HL-60 (cell line): ENCODE measurements at regions not wholly inside any gene's neighbourhood (a gene's known extent, or its start where the extent isn't known, plus 50 kb on each side); places are given as distances from the start of the nearest gene placed in this dataset.
"Not testable (repeated sequence)": the region's sequence is repeated elsewhere in the genome, so short reads cannot be mapped to it uniquely, and the experiment has no call there.

Experiments
- DNase-seq, 2 experiments: peaks; one replicate each; pipeline ENCODE4 v3.0.0-alpha.2; 2010 to 2020; ENCODE audit warnings: low read depth in 1 of 2, low spot score in 1 of 2
- H3K27ac ChIP-seq: fragments of 250-450 bp; sonication (Bioruptor Pico); replicated peaks from 2 replicates; pipeline ENCODE4 v1.5.1; 2020; ENCODE audit warnings: mild to moderate bottlenecking, moderate library complexity
- H3K27me3 ChIP-seq: fragments of 250-450 bp; sonication (Bioruptor Pico); 2 replicates; pipeline ENCODE4 v1.5.1; 2021; ENCODE audit warnings: mild to moderate bottlenecking, moderate library complexity; ENCODE audit not compliant: insufficient read depth, poor library complexity, severe bottlenecking
- H3K4me3 ChIP-seq: replicated peaks from 2 replicates; pipeline ENCODE4 v1.5.1; 2011; ENCODE audit warnings: mild to moderate bottlenecking, control low read depth, low read length; ENCODE audit not compliant: insufficient read depth
- CTCF ChIP-seq: IDR thresholded peaks from one replicate; pipeline ENCODE4 v1.5.1; 2011; ENCODE audit warnings: low read length, control low read depth, inconsistent platforms; ENCODE audit not compliant: insufficient read depth
- GABPA ChIP-seq: IDR thresholded peaks from 2 replicates; pipeline ENCODE4 v1.6.1; 2012; ENCODE audit warnings: low read depth
- POLR2AphosphoS5 ChIP-seq: IDR thresholded peaks from 2 replicates; pipeline ENCODE4 v1.6.1; 2012; ENCODE audit warnings: low read depth
- SPI1 ChIP-seq: IDR thresholded peaks from 2 replicates; pipeline ENCODE4 v1.6.1; 2012; ENCODE audit warnings: low read depth, mild to moderate bottlenecking, borderline replicate concordance
- TF ChIP-seq, protein P1 (sequence below): IDR thresholded peaks from 2 replicates; pipeline ENCODE4 v1.6.1; 2012; ENCODE audit warnings: low read depth; ENCODE audit not compliant: insufficient replicate concordance

- not testable (repeated sequence) for H3K4me3 ChIP-seq, DNase-seq, H3K27ac ChIP-seq, H3K27me3 ChIP-seq
These were observed 78.8 kb upstream of the TRPC7 start for GRCh38 chr5:136444099-136444498.

- H3K27ac ChIP-seq = no peak overlapping the region
- no peak overlapping the region for H3K4me3 ChIP-seq
- no peak for DNase-seq
- TF ChIP-seq, protein P1, sequence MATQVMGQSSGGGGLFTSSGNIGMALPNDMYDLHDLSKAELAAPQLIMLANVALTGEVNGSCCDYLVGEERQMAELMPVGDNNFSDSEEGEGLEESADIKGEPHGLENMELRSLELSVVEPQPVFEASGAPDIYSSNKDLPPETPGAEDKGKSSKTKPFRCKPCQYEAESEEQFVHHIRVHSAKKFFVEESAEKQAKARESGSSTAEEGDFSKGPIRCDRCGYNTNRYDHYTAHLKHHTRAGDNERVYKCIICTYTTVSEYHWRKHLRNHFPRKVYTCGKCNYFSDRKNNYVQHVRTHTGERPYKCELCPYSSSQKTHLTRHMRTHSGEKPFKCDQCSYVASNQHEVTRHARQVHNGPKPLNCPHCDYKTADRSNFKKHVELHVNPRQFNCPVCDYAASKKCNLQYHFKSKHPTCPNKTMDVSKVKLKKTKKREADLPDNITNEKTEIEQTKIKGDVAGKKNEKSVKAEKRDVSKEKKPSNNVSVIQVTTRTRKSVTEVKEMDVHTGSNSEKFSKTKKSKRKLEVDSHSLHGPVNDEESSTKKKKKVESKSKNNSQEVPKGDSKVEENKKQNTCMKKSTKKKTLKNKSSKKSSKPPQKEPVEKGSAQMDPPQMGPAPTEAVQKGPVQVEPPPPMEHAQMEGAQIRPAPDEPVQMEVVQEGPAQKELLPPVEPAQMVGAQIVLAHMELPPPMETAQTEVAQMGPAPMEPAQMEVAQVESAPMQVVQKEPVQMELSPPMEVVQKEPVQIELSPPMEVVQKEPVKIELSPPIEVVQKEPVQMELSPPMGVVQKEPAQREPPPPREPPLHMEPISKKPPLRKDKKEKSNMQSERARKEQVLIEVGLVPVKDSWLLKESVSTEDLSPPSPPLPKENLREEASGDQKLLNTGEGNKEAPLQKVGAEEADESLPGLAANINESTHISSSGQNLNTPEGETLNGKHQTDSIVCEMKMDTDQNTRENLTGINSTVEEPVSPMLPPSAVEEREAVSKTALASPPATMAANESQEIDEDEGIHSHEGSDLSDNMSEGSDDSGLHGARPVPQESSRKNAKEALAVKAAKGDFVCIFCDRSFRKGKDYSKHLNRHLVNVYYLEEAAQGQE = no peak
- TF ChIP-seq GABPA (no peak), CTCF (no peak), SPI1 (no peak), POLR2AphosphoS5 (no peak)
- H3K27me3 ChIP-seq = no peaks in the 10 kb centered on the region
These were observed 74.0 kb upstream of the TRPC7 start for GRCh38 chr5:136439367-136439766.

DNA sequence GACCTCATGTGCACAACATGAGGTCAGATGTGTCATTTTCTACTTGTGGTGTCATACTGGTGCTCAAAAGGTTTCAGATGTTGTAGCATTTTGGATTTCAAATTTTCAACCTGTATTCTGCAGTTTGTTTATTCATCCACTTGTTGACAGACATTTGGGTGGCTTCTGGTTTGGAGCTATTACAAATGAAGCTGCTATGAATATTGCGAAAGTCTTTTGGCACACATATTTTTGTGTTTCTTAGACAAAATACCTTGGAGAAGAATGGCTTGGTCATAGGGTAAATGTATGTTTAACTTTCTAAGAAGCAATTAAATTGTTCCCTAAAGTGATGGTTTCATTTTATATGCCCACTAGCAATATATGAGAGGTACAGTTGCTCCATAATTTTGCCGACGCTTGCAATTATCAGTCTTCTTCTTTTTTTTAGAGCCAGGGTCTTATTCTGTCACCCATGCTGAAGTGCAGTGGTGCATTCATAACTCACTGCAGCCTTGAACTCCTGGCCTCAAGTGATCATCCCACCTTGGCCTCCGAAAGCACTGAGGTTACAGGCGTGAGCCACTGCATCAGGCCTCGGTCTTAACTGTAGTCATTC is 70.7 kb upstream of the TRPC7 start:
- H3K27ac ChIP-seq = no peak overlapping the region
- TF ChIP-seq CTCF (no peak), GABPA (no peak)
- TF ChIP-seq, protein P1 = no peak
- H3K27me3 ChIP-seq = no peaks in the 10 kb centered on the region
- DNase-seq = no peak
- H3K4me3 ChIP-seq = no peak overlapping the region

DNA sequence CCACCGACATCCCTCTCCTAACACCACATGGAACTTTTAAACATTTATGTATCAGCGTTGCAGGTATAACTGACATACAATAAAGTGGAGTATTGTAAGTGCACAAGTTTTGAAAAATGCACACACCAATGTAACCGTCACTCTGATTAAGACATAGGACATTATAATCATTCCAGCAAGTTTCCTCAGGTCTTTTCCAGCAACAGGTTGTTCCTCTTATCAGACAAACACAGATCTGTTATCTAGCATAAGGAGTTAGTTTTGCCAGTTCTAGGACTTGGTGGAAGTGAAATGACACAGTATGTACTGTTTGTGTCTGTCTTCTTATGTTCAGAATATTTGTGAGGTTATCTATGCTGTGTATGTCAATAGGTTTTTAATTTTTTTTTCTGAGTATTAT is 69.5 kb upstream of the TRPC7 start:
- DNase-seq = no peak
- no peak overlapping the region for H3K27ac ChIP-seq

More for the DNA sequence above, 69.5 kb upstream of the TRPC7 start:
- Histone ChIP-seq H3K27me3 (no peaks in the 10 kb centered on the region), H3K4me3 (no peak overlapping the region)
- TF ChIP-seq SPI1 (no peak), GABPA (no peak), CTCF (no peak)
